Retinal pigment epithelial cell (primary cell): ENCODE measurements at regions not wholly inside any gene's neighbourhood (a gene's known extent, or its start where the extent isn't known, plus 50 kb on each side); places are given as distances from the start of the nearest gene placed in this dataset.

Experiments
- DNase-seq: peaks from one replicate; pipeline ENCODE4 v3.0.0-alpha.2; 2010; ENCODE audit warnings: low read depth
- H3K4me3 ChIP-seq: 2 replicates; pipeline ENCODE4 v1.5.1; 2011; ENCODE audit warnings: mild to moderate bottlenecking, low read length, control low read depth, moderate library complexity
- CTCF ChIP-seq: conservative IDR thresholded peaks from 2 replicates; pipeline ENCODE4 v1.5.1; 2011; ENCODE audit warnings: low read depth, low read length, control low read depth, inconsistent platforms

GRCh38 chrX:77143907-77144306, 303.3 kb upstream of the FGF16 start:
- DNase-seq, result no peak
- no peak overlapping the region for H3K4me3 ChIP-seq
- TF ChIP-seq CTCF, result no peak

- H3K4me3 ChIP-seq, result no peak overlapping the region
- no peak for DNase-seq
- TF ChIP-seq CTCF, result peak; percentile 6
These were observed 286.9 kb upstream of the FGF16 start for GRCh38 chrX:77160301-77160700.

- no peak overlapping the region for H3K4me3 ChIP-seq
- DNase-seq, result no peak
- no peak for TF ChIP-seq CTCF
These were observed 284.4 kb upstream of the FGF16 start for GRCh38 chrX:77162777-77163176.

DNA sequence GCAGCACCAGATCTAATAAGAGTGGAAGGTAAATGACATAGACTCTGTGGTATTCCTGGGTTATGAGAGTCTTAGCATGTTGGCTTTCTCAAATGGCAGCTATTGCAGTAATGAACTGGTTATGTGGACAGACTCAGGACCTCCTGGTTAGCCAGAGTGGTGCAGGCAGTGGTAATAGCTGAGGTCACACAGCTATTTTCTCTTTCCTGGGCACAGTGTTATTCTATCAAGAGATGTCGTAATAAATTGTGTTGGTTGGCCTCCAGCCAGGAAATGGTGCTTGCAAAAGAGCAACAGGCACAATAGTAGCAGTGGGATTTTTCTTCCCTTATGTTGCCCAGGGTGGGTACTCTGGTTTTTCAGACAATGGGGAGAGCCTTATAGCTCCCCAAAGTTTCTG, 279.2 kb upstream of the FGF16 start:
- no peak overlapping the region for H3K4me3 ChIP-seq
- TF ChIP-seq CTCF, result no peak
- no peak for DNase-seq

DNA sequence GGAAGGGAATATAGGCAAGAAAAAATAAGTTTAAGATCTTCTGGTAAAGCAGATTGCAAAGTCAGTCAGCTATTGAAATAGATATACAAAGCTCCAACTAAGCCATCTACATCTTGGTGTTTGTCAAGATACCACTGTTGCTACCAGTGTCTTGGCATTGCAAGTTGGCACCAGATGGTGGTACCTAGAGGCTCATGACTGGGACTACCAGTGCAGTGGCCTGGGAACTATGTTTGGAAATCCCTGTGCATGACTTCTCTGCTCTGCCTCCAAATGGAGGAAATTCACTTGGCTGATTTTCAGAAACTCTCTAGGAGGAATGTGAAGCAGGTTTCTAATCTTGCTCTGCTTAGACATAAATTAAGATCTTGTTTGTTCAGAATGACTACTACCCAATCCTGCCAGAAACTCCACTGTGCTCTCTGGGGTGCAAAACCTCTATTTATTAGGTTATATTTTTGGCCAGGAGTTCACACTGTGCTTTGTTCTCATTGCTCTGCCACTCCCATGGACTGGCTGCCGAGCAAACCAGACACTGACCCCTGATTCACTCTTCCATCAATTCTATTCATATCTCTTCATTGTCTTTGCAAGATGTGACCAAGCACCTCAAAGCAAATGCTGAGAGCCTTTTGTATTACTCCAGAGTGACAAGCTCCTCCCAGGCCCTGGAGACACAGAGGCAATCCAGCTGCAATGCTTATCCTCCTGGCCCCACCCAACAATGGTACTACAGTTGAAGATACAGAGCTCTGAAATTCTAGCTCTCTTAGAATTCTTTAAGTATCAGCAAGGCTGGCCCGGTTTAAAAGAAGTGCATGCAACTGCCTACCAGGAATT, 272.3 kb upstream of the FGF16 start:
- no peak for DNase-seq
- no peak for TF ChIP-seq CTCF
- H3K4me3 ChIP-seq, result no peak overlapping the region

DNA sequence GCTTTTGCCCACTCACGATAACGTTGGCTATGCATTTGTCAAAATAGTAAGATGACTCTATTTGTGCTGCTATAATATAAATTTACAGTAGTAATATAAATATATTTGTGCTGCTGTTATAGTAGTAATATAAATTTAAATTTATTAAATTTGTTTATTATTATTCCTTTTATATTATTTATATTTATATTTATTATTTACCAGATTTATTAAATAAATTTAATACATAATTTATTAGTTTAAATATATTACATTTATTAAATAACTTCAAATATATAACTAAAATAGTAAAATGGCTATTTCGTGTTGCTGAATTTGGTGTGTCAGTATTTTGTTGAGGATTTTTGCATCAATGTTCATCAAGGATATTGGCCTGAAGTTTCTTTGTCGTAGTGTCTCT, 246.5 kb upstream of the FGF16 start:
- TF ChIP-seq CTCF, result no peak
- H3K4me3 ChIP-seq, result no peak overlapping the region
- DNase-seq, result no peak

GRCh38 chrX:77223046-77223445, 224.1 kb upstream of the FGF16 start:
- H3K4me3 ChIP-seq, result no peak overlapping the region
- DNase-seq, result no peak
- TF ChIP-seq CTCF, result no peak
